H7 (cell line): ENCODE measurements at regions not wholly inside any gene's neighbourhood (a gene's known extent, or its start where the extent isn't known, plus 50 kb on each side); places are given as distances from the start of the nearest gene placed in this dataset.
A peak's percentile ranks its signal among the peaks of the same experiment; 100 is the strongest.

Experiments
- DNase-seq: peaks from one replicate; pipeline ENCODE4 v3.0.0; 2012
- H3K27me3 ChIP-seq: 2 replicates; pipeline ENCODE4 v1.6.0; 2011; ENCODE audit warnings: mild to moderate bottlenecking, low read length; ENCODE audit not compliant: control insufficient read depth, insufficient read depth
- H3K36me3 ChIP-seq: replicated peaks from 2 replicates; pipeline ENCODE4 v1.5.1; 2011; ENCODE audit warnings: low read length; ENCODE audit not compliant: control insufficient read depth, insufficient read depth
- H3K4me3 ChIP-seq: 2 replicates; pipeline ENCODE4 v1.5.1; 2011; ENCODE audit warnings: low read depth, mild to moderate bottlenecking, control low read depth, low read length, moderate library complexity; ENCODE audit not compliant: insufficient read depth

DNA sequence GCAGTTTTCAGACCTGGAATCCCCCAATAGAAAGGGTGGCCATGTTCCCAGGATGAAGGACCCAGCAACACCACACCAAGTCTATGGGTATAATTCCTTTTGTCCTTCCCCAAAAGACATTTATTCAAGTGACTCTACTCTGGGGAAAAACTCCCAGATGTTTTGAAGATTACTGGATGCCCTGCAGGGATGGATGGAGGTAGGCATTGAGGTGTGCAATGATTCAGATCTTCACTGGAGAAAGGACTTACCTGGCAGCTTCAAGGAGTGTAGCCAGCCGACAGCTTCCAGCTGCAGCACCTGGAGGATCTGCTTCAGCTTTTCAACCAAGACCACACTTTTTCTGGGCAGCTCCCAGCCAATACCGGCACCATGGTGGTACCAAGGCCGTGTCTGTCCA is 172.0 kb downstream of the BAMBI start:
- Histone ChIP-seq H3K27me3 (no peaks in the 10 kb centered on the region), H3K4me3 (no peak overlapping the region), H3K36me3 (no peaks in the 10 kb centered on the region)
- DNase-seq: no peak

DNA sequence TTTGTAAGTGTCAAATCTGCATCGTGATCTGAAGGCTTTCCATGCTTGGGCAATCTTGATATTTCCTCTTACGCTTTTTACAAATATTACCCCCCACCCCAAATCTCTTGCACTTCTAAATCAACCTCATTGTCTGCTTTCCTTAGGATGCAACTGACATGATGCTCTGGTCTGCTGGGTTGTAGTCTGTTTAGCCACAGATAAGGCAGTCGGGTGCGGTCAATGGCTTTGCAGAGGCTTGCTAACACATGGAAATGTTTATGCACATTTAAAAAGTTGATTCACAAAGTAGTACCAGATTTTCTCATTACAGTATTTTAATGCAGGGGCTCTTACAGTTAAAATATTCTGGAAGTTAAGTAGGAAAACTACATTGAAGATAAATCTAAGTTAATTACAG is 172.5 kb downstream of the BAMBI start:
- H3K27me3 ChIP-seq: no peaks in the 10 kb centered on the region

DNA sequence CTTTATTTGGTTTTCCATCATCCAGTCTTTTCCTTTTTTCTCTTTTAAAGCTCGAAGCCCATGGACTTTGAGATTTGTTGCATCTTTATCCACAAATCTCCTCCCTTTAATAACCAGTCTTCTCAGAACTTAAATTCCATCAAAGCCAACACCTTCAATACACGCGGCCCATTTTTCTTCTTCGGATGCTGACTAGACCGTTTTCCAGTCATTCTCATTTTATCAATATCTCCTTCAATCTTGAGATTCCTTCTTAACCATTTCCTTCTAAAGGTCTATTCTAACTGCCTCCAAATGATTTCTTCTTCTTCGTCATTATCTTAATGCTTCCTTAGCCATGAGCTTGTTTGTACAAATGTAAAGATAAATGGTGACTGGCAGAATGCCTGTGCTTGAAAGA is 173.5 kb downstream of the BAMBI start:
- Histone ChIP-seq H3K27me3 (no peaks in the 10 kb centered on the region), H3K4me3 (no peak overlapping the region), H3K36me3 (no peaks in the 10 kb centered on the region)
- no peak for DNase-seq

More for the DNA sequence above, 172.5 kb downstream of the BAMBI start:
- Histone ChIP-seq H3K4me3 (no peak overlapping the region), H3K36me3 (no peaks in the 10 kb centered on the region)
- DNase-seq: no peak

DNA sequence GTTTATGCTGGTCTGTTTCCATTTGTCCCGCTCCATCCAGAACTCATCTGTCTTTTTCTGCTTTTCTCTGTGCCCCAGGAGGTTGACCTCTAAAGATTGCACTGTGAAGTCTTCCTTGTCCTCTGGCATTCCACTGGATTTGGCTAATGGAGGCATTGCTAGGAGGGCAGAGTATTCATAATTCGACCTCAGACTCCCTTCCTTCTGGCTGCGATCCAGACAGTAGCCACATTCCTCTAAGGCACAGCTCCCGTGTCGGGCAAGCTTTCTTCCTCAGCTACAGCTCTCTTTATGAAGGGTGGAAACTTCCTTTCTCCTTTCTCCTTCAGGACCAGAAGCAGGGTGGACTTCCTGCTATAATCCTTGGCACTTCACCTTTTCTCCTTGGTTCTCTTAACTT is 175.9 kb downstream of the BAMBI start:
- Histone ChIP-seq H3K27me3 (no peaks in the 10 kb centered on the region), H3K4me3 (no peak overlapping the region), H3K36me3 (no peaks in the 10 kb centered on the region)
- DNase-seq: no peak

DNA sequence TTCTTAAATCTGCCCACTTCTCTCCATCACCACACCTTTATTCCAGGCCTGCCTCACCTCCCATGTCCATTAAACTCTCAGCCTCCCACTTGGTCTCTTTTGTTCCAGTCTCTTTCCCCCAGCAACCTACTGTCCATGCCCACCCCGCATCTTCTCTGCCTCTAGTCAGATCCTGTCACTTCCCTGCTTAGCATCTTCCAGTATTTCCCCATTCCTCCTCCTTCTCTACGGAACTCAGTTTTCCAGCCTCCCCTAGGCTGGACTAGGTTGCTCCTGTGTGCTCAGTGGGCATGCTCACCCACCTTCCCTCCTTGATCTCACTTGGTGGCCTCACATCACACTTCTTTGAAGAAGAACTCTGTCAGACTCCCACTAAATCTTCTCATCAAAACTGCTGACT is 179.8 kb downstream of the BAMBI start:
- no peaks in the 10 kb centered on the region for H3K27me3 ChIP-seq
- DNase-seq: no peak
- no peaks in the 10 kb centered on the region for H3K36me3 ChIP-seq
- H3K4me3 ChIP-seq: no peak overlapping the region

DNA sequence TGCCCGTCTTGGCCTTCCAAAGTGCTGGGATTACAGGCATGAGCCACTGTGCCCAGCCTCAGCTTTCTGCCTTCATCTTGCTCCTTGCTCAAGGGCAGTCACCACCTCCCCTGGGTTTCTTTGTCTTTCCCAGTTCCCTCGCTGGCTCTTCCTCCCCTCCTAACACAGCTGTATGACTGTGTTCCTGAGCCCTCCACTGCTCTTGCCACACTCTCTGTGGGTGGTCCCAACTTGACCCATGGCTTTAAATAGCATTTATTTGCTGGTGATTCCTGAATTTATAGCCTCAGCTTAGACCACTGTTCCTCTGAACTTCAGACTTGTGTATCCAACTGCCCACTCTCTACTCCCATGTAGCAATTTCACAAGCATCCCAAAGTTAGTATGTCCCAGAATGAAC is 181.3 kb downstream of the BAMBI start:
- no peaks in the 10 kb centered on the region for H3K27me3 ChIP-seq
- no peaks in the 10 kb centered on the region for H3K36me3 ChIP-seq
- peak; percentile 46 for DNase-seq
- no peak overlapping the region for H3K4me3 ChIP-seq

DNA sequence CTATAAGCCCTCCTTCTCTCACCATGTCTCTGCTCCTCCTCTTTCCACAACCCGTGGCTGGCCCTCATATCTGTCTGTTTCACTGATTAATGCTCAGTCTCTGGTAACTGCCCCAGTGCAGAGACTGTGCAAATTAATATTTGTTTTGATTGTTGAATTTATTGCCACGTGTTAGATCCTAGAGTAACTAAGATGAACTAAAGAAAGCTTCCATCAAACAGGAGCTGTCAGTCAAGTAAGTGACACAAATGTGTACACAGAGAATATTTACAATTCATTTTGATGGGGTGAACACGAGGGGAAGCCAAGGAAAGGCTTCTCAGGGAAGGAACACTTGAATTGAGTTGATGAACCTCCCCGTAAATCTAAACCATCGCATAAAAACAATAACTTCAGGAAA is 182.5 kb downstream of the BAMBI start:
- H3K36me3 ChIP-seq: no peaks in the 10 kb centered on the region
- DNase-seq: no peak
- H3K27me3 ChIP-seq: no peaks in the 10 kb centered on the region
- no peak overlapping the region for H3K4me3 ChIP-seq

DNA sequence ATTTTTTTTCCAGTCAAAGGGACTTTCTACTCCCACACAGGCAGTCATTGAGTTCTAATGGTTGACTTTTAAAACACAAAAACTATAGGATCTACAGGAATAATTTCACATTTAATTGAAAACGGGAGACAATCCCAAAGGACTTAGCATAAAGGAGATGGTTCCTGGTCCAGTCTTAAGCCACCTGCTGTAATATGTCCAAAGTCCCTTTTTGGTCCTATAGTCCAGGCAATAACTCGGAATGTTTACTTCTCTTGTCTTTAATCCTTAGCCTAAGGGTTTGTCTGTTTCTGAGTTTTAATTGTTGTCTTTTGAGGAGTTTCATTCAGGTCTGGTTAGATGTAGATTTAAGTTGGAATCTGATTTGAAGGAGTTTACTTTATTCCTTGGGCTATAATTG is 184.9 kb downstream of the BAMBI start:
- DNase-seq: no peak
- Histone ChIP-seq H3K36me3 (no peaks in the 10 kb centered on the region), H3K4me3 (no peak overlapping the region), H3K27me3 (no peaks in the 10 kb centered on the region)

DNA sequence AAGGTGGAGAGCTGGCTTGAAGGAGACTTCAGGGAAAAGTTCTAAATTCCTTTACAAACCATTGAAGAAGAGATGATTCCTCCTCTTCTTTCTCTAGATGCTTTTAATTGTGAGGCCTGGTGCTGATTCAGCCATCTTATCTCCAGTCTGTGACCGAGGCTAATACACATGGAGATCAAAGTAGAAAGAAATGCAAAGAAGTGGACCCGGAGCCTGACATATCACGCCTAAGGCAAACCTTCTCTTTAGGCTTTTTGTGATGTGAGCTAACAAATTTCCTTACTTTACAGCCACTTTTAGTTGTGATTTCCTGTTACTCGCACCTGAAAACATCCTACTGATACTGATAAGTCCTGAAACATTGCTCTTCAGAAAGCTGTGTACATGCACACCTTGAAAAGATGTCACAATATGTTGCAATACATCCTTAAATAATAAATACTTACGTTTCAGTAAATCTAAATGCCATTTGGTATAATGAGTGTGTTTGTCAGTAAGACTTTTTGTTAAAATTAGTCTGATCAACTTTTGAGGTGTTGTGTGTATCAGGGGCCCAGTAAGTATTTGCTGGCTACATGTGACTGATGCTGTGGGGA is 192.4 kb downstream of the BAMBI start:
- H3K4me3 ChIP-seq: no peak overlapping the region
- H3K27me3 ChIP-seq: no peaks in the 10 kb centered on the region
- H3K36me3 ChIP-seq: no peaks in the 10 kb centered on the region
- no peak for DNase-seq

DNA sequence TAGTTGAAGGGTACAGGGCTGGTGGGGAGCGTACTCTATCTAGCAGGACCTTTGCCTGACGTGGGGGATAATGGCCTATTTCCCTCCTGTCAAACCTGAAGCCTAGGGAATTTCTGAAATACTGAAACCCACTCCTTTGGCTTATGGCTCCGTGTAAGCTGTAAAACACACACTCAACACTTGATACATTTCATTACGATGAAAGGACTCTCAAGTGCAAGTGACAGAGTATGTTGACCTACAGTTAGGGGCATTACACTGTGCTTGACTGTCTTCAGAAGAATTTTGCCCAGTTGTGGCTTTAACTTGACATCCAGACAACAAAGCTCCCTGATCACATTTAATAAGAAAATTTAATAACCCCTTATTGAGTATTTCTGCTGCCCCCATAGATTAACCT is 194.3 kb downstream of the BAMBI start:
- Histone ChIP-seq H3K36me3 (no peaks in the 10 kb centered on the region), H3K27me3 (no peaks in the 10 kb centered on the region)
- DNase-seq: no peak

DNA sequence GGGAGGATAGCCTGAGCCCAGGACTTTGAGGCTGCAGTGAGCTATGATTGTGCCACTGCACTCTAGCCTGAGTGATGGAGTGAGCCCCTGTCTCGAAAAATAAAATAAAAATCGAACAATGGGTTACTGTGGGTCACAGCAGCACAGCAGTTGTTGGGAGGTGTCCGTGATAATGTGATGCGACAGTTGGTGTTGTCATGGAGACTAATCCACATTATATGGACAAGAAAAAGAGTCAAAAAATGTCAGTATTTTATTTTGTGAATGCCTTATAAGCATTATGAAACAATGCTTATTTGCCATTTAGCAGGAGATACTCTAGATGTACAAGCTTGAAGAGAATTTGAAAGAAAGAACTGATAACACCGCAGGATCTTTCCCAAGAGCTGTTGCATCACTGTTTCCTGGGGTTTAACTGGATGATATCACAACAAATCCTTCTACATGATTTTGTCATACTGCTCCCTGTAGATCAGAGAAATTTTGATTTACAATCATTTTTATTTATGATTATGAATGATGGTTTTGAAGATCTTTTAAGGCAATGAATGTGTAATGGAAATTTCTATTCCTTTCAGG is 195.4 kb downstream of the BAMBI start:
- no peaks in the 10 kb centered on the region for H3K27me3 ChIP-seq
- H3K4me3 ChIP-seq: no peak overlapping the region
- no peak for DNase-seq
- H3K36me3 ChIP-seq: no peaks in the 10 kb centered on the region

More for the DNA sequence above, 194.3 kb downstream of the BAMBI start:
- no peak overlapping the region for H3K4me3 ChIP-seq

DNA sequence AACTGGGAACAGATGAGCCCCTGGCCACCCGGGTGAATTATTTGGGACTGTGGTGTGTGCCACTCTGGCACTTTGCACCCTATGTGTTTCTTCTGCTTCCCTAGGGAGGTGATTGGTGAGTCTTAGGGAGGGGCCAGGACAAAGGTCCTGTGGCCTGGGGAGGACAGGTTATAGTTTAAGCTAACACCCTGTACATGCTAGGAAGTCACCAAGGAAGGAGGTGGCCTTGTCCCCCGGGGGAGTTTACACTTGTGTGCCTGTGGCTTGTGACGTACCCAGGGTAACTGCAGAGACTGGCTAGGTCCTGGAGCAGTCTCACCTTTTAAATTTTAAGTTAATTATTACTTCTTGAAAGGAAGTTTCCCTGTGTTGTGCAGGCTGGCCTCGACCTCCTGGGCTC is 196.2 kb downstream of the BAMBI start:
- no peak overlapping the region for H3K4me3 ChIP-seq
- H3K36me3 ChIP-seq: no peaks in the 10 kb centered on the region

DNA sequence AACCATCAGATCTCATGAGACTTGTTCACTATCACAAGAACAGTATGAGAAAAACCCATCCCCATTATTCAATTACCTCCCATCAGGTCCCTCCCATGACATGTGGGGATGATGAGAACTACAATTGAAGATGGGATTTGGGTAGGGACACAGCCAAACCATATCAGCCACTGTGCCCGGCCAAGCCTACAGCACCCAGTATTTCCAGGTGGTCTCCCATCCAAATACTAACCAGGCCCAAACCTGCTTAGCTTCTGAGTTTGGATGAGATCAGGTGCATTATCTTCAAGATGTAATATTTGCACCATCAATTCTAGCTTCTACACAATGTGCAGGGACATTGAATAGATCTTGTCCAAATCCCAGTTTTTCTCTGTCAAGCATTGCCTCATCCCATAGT is 196.9 kb downstream of the BAMBI start:
- no peaks in the 10 kb centered on the region for H3K27me3 ChIP-seq
- no peak for DNase-seq
- no peaks in the 10 kb centered on the region for H3K36me3 ChIP-seq
- no peak overlapping the region for H3K4me3 ChIP-seq

More for the DNA sequence above, 196.2 kb downstream of the BAMBI start:
- DNase-seq: no peak
- no peaks in the 10 kb centered on the region for H3K27me3 ChIP-seq

DNA sequence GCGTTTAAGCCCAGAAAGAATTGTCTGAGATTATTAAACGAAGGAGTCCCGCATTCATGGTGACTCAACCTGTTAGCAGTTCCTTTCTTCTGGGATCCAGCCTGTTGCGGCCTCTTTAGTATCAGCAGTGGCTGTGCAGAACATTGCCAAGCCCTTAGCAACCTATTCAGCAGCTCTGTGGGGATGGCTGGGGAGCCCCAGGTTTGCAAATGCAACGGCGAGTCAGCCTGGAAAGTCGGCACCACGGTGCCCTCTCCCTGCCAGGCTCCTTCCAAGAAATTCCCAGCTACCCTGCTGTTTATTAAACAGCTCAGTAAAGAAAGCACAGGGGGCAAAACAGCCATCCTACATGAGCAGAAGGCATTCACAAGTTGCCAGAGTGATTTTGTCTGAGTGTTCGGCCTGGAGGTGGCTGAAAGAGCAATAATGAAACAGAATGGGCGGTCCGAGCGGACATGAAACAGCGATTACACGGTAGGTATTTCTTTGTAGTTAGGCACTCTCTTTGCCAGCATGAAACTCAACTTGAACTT is 198.3 kb downstream of the BAMBI start:
- H3K4me3 ChIP-seq: no peak overlapping the region; the same call in 1 of the 2 replicates
- H3K27me3 ChIP-seq: no peaks in the 10 kb centered on the region
- peak; percentile 23 for DNase-seq
- H3K36me3 ChIP-seq: no peaks in the 10 kb centered on the region

DNA sequence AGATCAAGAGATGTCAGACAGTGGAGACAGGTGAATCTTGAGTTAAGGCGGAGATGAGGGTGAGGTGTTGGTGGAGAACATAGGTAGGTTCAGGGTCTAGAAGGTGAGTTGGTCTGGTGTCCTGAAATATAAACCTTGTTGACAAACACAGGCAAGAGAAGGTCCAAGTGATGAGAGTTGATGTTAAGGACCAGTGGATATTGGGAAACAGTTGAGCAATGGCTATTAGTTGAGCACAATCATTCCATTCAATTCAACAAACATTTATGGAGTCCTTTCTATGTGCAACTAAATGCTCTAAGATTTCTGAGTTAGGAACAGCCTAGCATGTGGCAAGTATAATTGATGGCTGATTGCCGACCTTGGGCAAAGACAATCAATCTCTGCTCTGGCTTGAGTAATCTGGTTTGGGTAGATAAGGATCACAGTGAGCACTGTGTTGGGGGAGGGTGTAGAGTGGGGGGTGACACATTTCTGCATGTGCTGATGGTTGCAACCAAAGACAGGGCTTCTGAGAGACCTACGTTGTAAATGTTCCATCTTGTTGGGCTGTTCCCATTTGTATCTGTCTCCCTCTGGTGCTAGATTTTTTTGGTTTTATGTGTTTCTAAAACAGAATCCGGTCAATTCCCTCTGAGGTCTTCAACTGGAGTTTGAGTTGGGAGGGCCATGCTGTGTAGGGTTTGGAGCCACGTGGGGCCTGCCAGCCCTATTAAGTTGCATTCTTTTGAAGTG is 201.1 kb downstream of the BAMBI start:
- no peak for DNase-seq
- no peaks in the 10 kb centered on the region for H3K36me3 ChIP-seq
- no peak overlapping the region for H3K4me3 ChIP-seq
- H3K27me3 ChIP-seq: no peaks in the 10 kb centered on the region
